B cell (primary cell): ENCODE measurements at regions not wholly inside any gene's neighbourhood (a gene's known extent, or its start where the extent isn't known, plus 50 kb on each side); places are given as distances from the start of the nearest gene placed in this dataset.

Source experiments
- ATAC-seq: fragments of 200-7000 bp; cut with Tn5 transposase; one replicate; pipeline ENCODE4 v1.10.0; 2021; ENCODE audit warnings: low read depth, mild to moderate bottlenecking, moderate number of reproducible peaks, moderate library complexity
- CTCF ChIA-PET: fragments of 350-600 bp; sonication (Branson Sonifier 250); formaldehyde crosslinking; loops from one replicate; lab custom pipeline; 2021; ENCODE audit warnings: antibody characterized with exemption, inconsistent platforms; lab: Charles Lee
- POLR2A ChIA-PET: fragments of 350-600 bp; sonication (Branson Sonifier 250); formaldehyde crosslinking; loops from one replicate; lab custom pipeline; 2021; ENCODE audit warnings: antibody characterized with exemption; lab: Charles Lee
- DNase-seq: peaks from one replicate; pipeline ENCODE4 v3.0.0; 2013
- H2AFZ ChIP-seq: 2 replicates; pipeline ENCODE4 v1.6.1; 2012; ENCODE audit warnings: mild to moderate bottlenecking, low read depth, low read length; ENCODE audit not compliant: insufficient read depth, poor library complexity, severe bottlenecking
- H3K27ac ChIP-seq, 2 donors: 1 replicate in 1 of 2; 2 replicates in 1 of 2; pipeline ENCODE4 v1.5.1; 2012 to 2013; ENCODE audit warnings: low read length in 2 of 2, mild to moderate bottlenecking in 2 of 2, moderate library complexity in 1 of 2
- H3K27me3 ChIP-seq, 4 experiments: fragments of 200-600 bp in 1 of 4; sonication (generic) in 1 of 4; replicated peaks in 1 of 4; 1 replicate in 2 of 4; 2 replicates in 2 of 4; pipeline versions ENCODE4 v1.6.1 to v1.7.0; 2013 to 2016; ENCODE audit warnings: low read length in 3 of 4, mild to moderate bottlenecking in 2 of 4, mixed read lengths in 1 of 4, moderate library complexity in 1 of 4; ENCODE audit not compliant: insufficient read depth in 4 of 4, control insufficient read depth in 3 of 4; ENCODE audit errors: control extremely low read depth in 1 of 4
- H3K36me3 ChIP-seq, 2 experiments: replicated peaks in 1 of 2; 1 replicate in 1 of 2; 2 replicates in 1 of 2; pipeline versions ENCODE4 v1.6.1 to v1.7.1; 2013; ENCODE audit warnings: low read length in 1 of 2; ENCODE audit not compliant: insufficient read depth in 2 of 2, control insufficient read depth in 1 of 2; ENCODE audit errors: control extremely low read depth in 1 of 2, extremely low read depth in 1 of 2
- H3K4me1 ChIP-seq, 2 donors: fragments of 200-600 bp in 1 of 2; sonication (generic) in 1 of 2; 1 replicate in 1 of 2; 2 replicates in 1 of 2; pipeline versions ENCODE4 v1.5.1 to v1.6.1; 2013 to 2017; ENCODE audit warnings: low read length in 2 of 2; ENCODE audit not compliant: control insufficient read depth in 2 of 2, insufficient read depth in 2 of 2
- H3K4me2 ChIP-seq: replicated peaks from 2 replicates; pipeline ENCODE3; 2012; ENCODE audit warnings: mild to moderate bottlenecking, low read depth, low read length; ENCODE audit not compliant: poor library complexity, severe bottlenecking
- H3K4me3 ChIP-seq, 5 experiments: fragments of 200-600 bp in 1 of 5; sonication (generic) in 1 of 5; 1 replicate in 3 of 5; 2 replicates in 2 of 5; pipeline versions ENCODE4 v1.5.1 to v1.7.0; 2011 to 2016; ENCODE audit warnings: low read length in 4 of 5, mild to moderate bottlenecking in 4 of 5, low read depth in 2 of 5, control low read depth in 1 of 5, moderate library complexity in 1 of 5; ENCODE audit not compliant: insufficient read depth in 1 of 5; ENCODE audit errors: control extremely low read depth in 1 of 5, extremely low read depth in 1 of 5
- H3K79me2 ChIP-seq: fragments of 200-600 bp; sonication (generic); one replicate; pipeline ENCODE4 v1.6.0; 2016; ENCODE audit warnings: low read length; ENCODE audit not compliant: control insufficient read depth, insufficient read depth
- H3K9ac ChIP-seq: fragments of 200-600 bp; sonication (generic); 2 replicates; pipeline ENCODE4 v1.6.1; 2017; ENCODE audit warnings: mild to moderate bottlenecking, low read length, moderate library complexity
- H3K9me3 ChIP-seq, 3 donors: one replicate each; pipeline versions ENCODE4 v1.6.1 to v1.7.1; 2013; ENCODE audit warnings: low read length in 2 of 3; ENCODE audit not compliant: control insufficient read depth in 2 of 3, insufficient read depth in 1 of 3; ENCODE audit errors: control extremely low read depth in 1 of 3
- H4K20me1 ChIP-seq: 2 replicates; pipeline ENCODE4 v1.6.0; 2012; ENCODE audit warnings: mild to moderate bottlenecking, low read length; ENCODE audit not compliant: insufficient read depth, control insufficient read depth, poor library complexity, severe bottlenecking
- H3K27ac Mint-ChIP-seq: one replicate; pipeline ENCODE4 v1.8.0; 2021; ENCODE audit warnings: mixed read lengths
- H3K27me3 Mint-ChIP-seq: one replicate; pipeline ENCODE4 v1.8.0; 2021; ENCODE audit warnings: mixed read lengths
- H3K4me1 Mint-ChIP-seq: one replicate; pipeline ENCODE4 v1.8.0; 2021; ENCODE audit warnings: mixed read lengths
- H3K4me3 Mint-ChIP-seq: one replicate; pipeline ENCODE4 v1.8.0; 2021; ENCODE audit warnings: mixed read lengths
- H3K9me3 Mint-ChIP-seq: one replicate; pipeline ENCODE4 v1.8.0; 2022; ENCODE audit warnings: mixed read lengths; ENCODE audit not compliant: insufficient read depth
- EZH2 ChIP-seq: IDR thresholded peaks from 2 replicates; pipeline ENCODE4 v1.6.1; 2012; ENCODE audit warnings: borderline replicate concordance, low read depth, mild to moderate bottlenecking, moderate library complexity, low read length; ENCODE audit not compliant: insufficient read depth, poor library complexity, severe bottlenecking
- WGBS: methylation state at CpG from one replicate; pipeline ENCODE4 v1.1.5; 2013; ENCODE audit warnings: missing lambda C conversion rate; ENCODE audit not compliant: insufficient coverage; 5-methylcytosine and 5-hydroxymethylcytosine counted together
- intact Hi-C: fragments of 100-400 bp; cut with micrococcal nuclease; formaldehyde crosslinking; loops from one replicate; pipeline ENCODE4 v1.10.0; 2022
- TF ChIP-seq, protein P1 (sequence below): fragments of 200-600 bp; IDR thresholded peaks from one replicate; pipeline ENCODE4 v1.8.0; 2022; ENCODE audit warnings: antibody characterized with exemption, mild to moderate bottlenecking

DNA sequence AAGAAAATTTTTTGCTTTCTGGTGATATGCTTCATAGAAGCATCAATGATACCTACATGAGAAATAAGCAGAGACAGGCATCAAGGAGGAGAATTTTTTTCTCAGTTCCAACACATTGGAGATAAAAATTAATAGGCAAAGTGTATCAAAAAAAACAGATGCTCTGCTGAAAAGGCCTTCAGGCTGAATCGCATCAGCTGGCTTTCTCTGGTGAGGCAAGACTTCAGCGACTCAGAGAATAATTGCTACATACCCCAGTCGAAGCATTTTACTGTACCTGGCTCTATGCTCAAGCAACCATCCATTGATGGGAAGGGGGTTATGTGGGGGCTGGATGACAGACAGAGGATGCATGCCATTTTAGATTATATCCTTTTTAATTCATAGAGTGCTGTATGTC, 415.1 kb downstream of the TFAP2A start:
- Histone ChIP-seq H3K4me2 (no peak overlapping the region), H3K9ac (no peak overlapping the region), H3K27ac (no peak overlapping the region), H3K79me2 (no peaks in the 10 kb centered on the region), H3K4me3 (no peak overlapping the region), H3K27me3 (no peaks in the 10 kb centered on the region), H4K20me1 (no peaks in the 10 kb centered on the region), H2AFZ (no peak overlapping the region), H3K4me1 (no peaks in the 10 kb centered on the region), H3K36me3 (no peaks in the 10 kb centered on the region), H3K9me3 (no peaks in the 10 kb centered on the region)
- intact Hi-C loops: no loop called here
- TF ChIP-seq, protein P1, sequence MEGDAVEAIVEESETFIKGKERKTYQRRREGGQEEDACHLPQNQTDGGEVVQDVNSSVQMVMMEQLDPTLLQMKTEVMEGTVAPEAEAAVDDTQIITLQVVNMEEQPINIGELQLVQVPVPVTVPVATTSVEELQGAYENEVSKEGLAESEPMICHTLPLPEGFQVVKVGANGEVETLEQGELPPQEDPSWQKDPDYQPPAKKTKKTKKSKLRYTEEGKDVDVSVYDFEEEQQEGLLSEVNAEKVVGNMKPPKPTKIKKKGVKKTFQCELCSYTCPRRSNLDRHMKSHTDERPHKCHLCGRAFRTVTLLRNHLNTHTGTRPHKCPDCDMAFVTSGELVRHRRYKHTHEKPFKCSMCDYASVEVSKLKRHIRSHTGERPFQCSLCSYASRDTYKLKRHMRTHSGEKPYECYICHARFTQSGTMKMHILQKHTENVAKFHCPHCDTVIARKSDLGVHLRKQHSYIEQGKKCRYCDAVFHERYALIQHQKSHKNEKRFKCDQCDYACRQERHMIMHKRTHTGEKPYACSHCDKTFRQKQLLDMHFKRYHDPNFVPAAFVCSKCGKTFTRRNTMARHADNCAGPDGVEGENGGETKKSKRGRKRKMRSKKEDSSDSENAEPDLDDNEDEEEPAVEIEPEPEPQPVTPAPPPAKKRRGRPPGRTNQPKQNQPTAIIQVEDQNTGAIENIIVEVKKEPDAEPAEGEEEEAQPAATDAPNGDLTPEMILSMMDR: no peak
- TF ChIP-seq EZH2: no peak
- Mint-ChIP-seq H3K27ac (no peak overlapping the region), H3K9me3 (peaks cover 3% of the 10 kb centered on the region), H3K4me1 (no peaks in the 10 kb centered on the region), H3K4me3 (no peak overlapping the region), H3K27me3 (no peaks in the 10 kb centered on the region)
- 100% methylated on average over 3 of the region's 3 CpGs for WGBS
- ChIA-PET CTCF (no interaction called here), POLR2A (no interaction called here)
- DNase-seq (no peak), ATAC-seq (no peak)

DNA sequence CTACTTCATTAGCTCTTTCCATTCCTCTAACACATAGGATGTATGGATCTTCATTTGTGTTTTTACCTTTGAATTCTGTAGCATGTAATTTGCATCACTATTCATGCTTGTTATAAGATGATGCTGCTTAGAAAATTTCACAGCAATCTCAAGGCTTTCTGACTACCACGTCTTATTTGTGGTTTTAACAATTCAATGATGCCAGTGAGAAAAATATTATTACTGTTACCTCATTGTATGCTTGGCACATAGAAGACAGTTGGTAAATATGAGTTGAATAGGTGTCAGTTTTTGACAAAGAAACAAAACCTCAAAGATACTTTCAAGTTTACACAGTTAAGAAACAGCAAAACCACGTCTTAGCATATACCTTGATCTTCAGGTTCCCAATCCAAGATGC, 428.6 kb downstream of the TFAP2A start:
- no peak overlapping the region for H2AFZ ChIP-seq
- DNase-seq (no peak), ATAC-seq (no peak)
- no peaks in the 10 kb centered on the region for H4K20me1 ChIP-seq
- H3K4me3 ChIP-seq: no peak overlapping the region
- intact Hi-C loops: no loop called here
- no peak overlapping the region for H3K27ac ChIP-seq
- H3K36me3 ChIP-seq: no peaks in the 10 kb centered on the region
- no peaks in the 10 kb centered on the region for H3K79me2 ChIP-seq
- Mint-ChIP-seq H3K27me3 (no peaks in the 10 kb centered on the region), H3K9me3 (peaks cover 7% of the 10 kb centered on the region), H3K4me3 (no peak overlapping the region), H3K4me1 (no peaks in the 10 kb centered on the region), H3K27ac (no peak overlapping the region)
- 64% methylated on average over 1 of the region's 2 CpGs for WGBS
- TF ChIP-seq EZH2: no peak
- TF ChIP-seq, protein P1: no peak
- H3K9ac ChIP-seq: no peak overlapping the region
- no peaks in the 10 kb centered on the region for H3K27me3 ChIP-seq
- no peak overlapping the region for H3K4me2 ChIP-seq
- CTCF ChIA-PET: no interaction called here
- H3K4me1 ChIP-seq: no peaks in the 10 kb centered on the region
- peaks cover 0 to 3% (median 0%) of the 10 kb centered on the region in 3 donors for H3K9me3 ChIP-seq
- POLR2A ChIA-PET: no interaction called here
